ENCODE measurements at regions not wholly inside any gene's neighbourhood (a gene's known extent, or its start where the extent isn't known, plus 50 kb on each side); places are given as distances from the start of the nearest gene placed in this dataset.

GRCh38 chr1:238089615-238090014, 198.9 kb upstream of the ZP4 start:
- in situ Hi-C loops (cut with MboI; ENCODE audit: low sequenced_read_pairs, unreplicated experiment): no loop called here
- no peak for DNase-seq (ENCODE audit: low spot score)
- no peak for TF ChIP-seq CTCF (IDR thresholded peaks at IDR 0.05; ENCODE audit: borderline replicate concordance, control extremely low read depth, extremely low read depth, insufficient read depth, missing control alignments)

- DNase-seq (ENCODE audit: low spot score): no peak
- TF ChIP-seq CTCF (IDR thresholded peaks at IDR 0.05; ENCODE audit: borderline replicate concordance, control extremely low read depth, extremely low read depth, insufficient read depth, missing control alignments): no peak
- in situ Hi-C loops (cut with MboI; ENCODE audit: low sequenced_read_pairs, unreplicated experiment): no loop called here
Observed at GRCh38 chr1:238088560-238089290, 198.0 kb upstream of the ZP4 start.

- DNase-seq (ENCODE audit: low spot score): no peak
- in situ Hi-C loops (cut with MboI; ENCODE audit: low sequenced_read_pairs, unreplicated experiment): no loop called here
- no peak for TF ChIP-seq CTCF (IDR thresholded peaks at IDR 0.05; ENCODE audit: borderline replicate concordance, control extremely low read depth, extremely low read depth, insufficient read depth, missing control alignments)
Observed at GRCh38 chr1:238073991-238074390, 183.3 kb upstream of the ZP4 start.

GRCh38 chr1:238071061-238071460, 180.3 kb upstream of the ZP4 start:
- in situ Hi-C loops (cut with MboI; ENCODE audit: low sequenced_read_pairs, unreplicated experiment): no loop called here
- TF ChIP-seq CTCF (IDR thresholded peaks at IDR 0.05; ENCODE audit: borderline replicate concordance, control extremely low read depth, extremely low read depth, insufficient read depth, missing control alignments): no peak
- no peak for DNase-seq (ENCODE audit: low spot score)

- in situ Hi-C loops (cut with MboI; ENCODE audit: low sequenced_read_pairs, unreplicated experiment): no loop called here
- TF ChIP-seq CTCF (IDR thresholded peaks at IDR 0.05; ENCODE audit: borderline replicate concordance, control extremely low read depth, extremely low read depth, insufficient read depth, missing control alignments): no peak
- DNase-seq (ENCODE audit: low spot score): no peak
Observed at GRCh38 chr1:238063454-238063853, 172.7 kb upstream of the ZP4 start.

- no peak for TF ChIP-seq CTCF (IDR thresholded peaks at IDR 0.05; ENCODE audit: borderline replicate concordance, control extremely low read depth, extremely low read depth, insufficient read depth, missing control alignments)
- in situ Hi-C loops (cut with MboI; ENCODE audit: low sequenced_read_pairs, unreplicated experiment): no loop called here
- DNase-seq (ENCODE audit: low spot score): no peak
Observed at GRCh38 chr1:238061967-238062613, 171.4 kb upstream of the ZP4 start.

Measured in GM13976 (cell line).